GM10266 (cell line): ENCODE measurements at regions not wholly inside any gene's neighbourhood (a gene's known extent, or its start where the extent isn't known, plus 50 kb on each side); places are given as distances from the start of the nearest gene placed in this dataset.

Source experiments
- DNase-seq: peaks from one replicate; pipeline ENCODE4 v3.0.0; 2012; ENCODE audit errors: extremely low spot score
- TF ChIP-seq, protein P1 (sequence below): IDR thresholded peaks from 2 replicates; pipeline ENCODE4 v1.5.1; 2012; ENCODE audit warnings: mild to moderate bottlenecking, low read depth; ENCODE audit not compliant: control insufficient read depth, insufficient read depth; ENCODE audit errors: missing control alignments

GRCh38 chr2:219987830-219988229 lies 360.4 kb downstream of the SLC4A3 start:
- TF ChIP-seq, protein P1, sequence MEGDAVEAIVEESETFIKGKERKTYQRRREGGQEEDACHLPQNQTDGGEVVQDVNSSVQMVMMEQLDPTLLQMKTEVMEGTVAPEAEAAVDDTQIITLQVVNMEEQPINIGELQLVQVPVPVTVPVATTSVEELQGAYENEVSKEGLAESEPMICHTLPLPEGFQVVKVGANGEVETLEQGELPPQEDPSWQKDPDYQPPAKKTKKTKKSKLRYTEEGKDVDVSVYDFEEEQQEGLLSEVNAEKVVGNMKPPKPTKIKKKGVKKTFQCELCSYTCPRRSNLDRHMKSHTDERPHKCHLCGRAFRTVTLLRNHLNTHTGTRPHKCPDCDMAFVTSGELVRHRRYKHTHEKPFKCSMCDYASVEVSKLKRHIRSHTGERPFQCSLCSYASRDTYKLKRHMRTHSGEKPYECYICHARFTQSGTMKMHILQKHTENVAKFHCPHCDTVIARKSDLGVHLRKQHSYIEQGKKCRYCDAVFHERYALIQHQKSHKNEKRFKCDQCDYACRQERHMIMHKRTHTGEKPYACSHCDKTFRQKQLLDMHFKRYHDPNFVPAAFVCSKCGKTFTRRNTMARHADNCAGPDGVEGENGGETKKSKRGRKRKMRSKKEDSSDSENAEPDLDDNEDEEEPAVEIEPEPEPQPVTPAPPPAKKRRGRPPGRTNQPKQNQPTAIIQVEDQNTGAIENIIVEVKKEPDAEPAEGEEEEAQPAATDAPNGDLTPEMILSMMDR, result no peak
- DNase-seq, result no peak

DNA sequence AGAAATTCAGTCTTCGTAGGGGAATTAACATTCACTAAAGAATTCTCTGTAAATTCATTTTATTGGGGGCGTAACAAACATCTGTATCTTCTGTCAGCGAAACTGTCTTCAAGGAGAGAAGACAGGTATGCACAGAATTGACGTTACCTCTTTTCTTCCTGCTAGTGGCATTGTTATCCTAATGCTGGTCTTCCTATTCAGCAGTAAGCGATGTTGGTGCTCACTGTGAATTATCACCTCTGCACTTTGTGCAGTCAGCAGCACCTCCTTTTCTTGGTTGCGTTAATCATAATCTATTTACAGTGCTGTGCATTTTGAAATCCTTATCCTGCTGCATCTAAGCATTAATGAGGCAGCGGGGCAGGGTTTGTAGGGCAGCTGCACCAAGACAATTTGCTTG lies 362.3 kb downstream of the SLC4A3 start:
- TF ChIP-seq, protein P1, result no peak
- no peak for DNase-seq

GRCh38 chr2:219991116-219991515 lies 363.7 kb downstream of the SLC4A3 start:
- TF ChIP-seq, protein P1, result no peak
- no peak for DNase-seq

GRCh38 chr2:219995399-219995798 lies 368.0 kb downstream of the SLC4A3 start:
- DNase-seq, result no peak
- TF ChIP-seq, protein P1, result no peak

GRCh38 chr2:219995991-219996765 lies 368.7 kb downstream of the SLC4A3 start:
- TF ChIP-seq, protein P1, result no peak
- DNase-seq, result no peak

DNA sequence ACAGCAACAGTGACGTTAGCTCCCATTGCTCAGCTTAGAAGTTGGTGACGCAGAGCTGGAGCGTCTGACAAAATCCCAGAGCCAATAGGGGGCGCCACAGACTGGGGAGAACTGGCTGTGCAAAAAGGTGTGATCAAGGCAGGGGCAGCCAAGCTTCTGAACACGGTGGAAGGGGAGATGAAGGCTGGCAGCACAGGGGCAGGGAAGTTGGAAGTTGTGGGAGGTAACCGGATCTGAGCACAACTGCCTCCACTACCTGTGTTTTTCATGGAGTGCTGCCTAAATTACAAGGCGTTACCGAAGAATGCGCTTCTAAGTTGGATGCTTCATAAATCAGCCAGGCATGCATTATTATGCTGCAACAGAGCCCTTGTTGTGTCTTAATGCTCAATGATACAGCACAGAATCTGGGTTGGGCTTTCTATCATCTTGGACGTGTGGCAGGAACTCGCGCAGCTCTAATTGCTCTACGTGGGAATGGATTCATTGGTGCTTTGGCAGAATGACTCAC lies 370.0 kb downstream of the SLC4A3 start:
- no peak for DNase-seq
- TF ChIP-seq, protein P1, result peak; percentile 36

DNA sequence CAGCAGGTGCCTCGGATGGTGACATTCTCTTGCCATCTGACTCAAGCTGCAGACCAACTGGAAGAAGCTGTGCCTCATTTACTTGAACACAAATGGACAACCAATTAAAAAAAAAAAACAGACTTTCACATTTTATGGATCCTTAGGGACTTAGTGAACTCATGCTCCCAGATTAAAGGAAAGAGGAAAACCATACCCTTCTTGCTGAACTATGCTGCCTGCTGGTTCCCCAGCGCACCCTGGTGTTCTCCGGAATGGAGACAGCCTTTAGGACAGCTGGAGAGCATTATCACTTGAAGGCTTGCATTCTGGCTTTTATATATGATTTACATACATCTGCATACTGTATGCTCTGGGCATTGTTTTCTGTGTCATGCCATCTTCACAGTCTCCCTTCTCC lies 370.7 kb downstream of the SLC4A3 start:
- TF ChIP-seq, protein P1, result no peak
- no peak for DNase-seq
